ENCODE measurements at regions not wholly inside any gene's neighbourhood (a gene's known extent, or its start where the extent isn't known, plus 50 kb on each side); places are given as distances from the start of the nearest gene placed in this dataset.

DNA sequence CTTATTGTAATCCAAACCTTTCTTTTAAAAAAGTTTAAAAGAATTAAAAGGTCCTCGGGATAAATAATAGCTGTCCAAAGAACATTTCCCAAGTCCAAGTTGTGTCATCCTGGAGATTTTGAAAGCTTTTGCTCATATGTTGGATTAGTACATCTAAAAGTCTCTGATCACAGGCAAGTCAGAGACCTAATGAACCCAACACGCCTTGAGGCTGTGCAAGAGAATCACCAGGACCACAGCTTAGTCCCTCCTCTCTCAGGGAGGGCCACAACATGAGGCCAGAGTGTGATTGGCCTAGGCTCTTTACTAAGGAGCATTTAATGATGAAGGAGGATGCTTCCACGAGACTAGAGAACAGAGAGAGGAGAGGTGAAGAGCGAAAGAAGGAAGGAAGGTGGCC, 98.7 kb upstream of the OR5AK2 start:
- in situ Hi-C loops (cut with MboI; ENCODE audit: low pct_ligation_motif_present in 1 of 4, low pct_unique_long_range_greater_than_20kb in 1 of 4, low sequenced_read_pairs in 3 of 4): no loop called here
- intact Hi-C loops (cut with DNase I; ENCODE audit: low total_unique reads): no loop called here
- no peaks in the 10 kb centered on the region for H3K36me3 ChIP-seq
- peaks cover 0 to 10% (median 7%) of the 10 kb centered on the region in 4 donors for H3K4me1 ChIP-seq
- H3K27ac ChIP-seq: no peak overlapping the region
- 81 to 89% methylated on average over 4 of the region's 4 CpGs for WGBS, 2 donors (ENCODE audit: low coverage in 1 of 2)
- DNase-seq: no peak
- TF ChIP-seq POLR2AphosphoS5 (IDR thresholded peaks at IDR 0.05) (no peak), POLR2A (IDR thresholded peaks at IDR 0.05) (no peak), EP300 (IDR thresholded peaks at IDR 0.05; ENCODE audit: low read depth) (no peak)
- TF ChIP-seq, protein P1, sequence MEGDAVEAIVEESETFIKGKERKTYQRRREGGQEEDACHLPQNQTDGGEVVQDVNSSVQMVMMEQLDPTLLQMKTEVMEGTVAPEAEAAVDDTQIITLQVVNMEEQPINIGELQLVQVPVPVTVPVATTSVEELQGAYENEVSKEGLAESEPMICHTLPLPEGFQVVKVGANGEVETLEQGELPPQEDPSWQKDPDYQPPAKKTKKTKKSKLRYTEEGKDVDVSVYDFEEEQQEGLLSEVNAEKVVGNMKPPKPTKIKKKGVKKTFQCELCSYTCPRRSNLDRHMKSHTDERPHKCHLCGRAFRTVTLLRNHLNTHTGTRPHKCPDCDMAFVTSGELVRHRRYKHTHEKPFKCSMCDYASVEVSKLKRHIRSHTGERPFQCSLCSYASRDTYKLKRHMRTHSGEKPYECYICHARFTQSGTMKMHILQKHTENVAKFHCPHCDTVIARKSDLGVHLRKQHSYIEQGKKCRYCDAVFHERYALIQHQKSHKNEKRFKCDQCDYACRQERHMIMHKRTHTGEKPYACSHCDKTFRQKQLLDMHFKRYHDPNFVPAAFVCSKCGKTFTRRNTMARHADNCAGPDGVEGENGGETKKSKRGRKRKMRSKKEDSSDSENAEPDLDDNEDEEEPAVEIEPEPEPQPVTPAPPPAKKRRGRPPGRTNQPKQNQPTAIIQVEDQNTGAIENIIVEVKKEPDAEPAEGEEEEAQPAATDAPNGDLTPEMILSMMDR (IDR thresholded peaks at IDR 0.05): no peak
- H3K4me3 ChIP-seq: no peak overlapping the region
- H3K9me3 ChIP-seq: no peaks in the 10 kb centered on the region
- H3K27me3 ChIP-seq: no peaks in the 10 kb centered on the region

DNA sequence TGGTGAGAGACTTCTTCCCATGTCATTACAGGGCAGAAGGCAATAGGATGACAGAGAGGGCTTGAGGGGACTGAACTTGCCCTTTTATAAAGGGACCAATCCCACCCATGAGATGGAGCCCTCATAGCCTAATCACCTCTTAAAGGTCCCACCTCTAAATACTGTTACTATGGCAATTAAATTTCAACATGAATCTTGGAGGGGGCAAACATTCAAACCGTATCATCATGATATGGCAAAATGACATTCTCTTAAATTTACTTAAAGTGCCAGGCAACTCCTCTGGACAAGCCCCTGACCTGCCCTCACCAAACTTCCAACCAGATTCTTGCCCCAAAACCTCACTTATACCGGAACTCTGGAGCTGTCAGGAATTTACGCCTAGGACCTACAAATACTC, 100.8 kb upstream of the OR5AK2 start:
- Histone ChIP-seq H3K36me3 (no peaks in the 10 kb centered on the region), H3K27ac (no peak overlapping the region), H3K4me3 (no peak overlapping the region), H3K27me3 (no peaks in the 10 kb centered on the region), H3K4me1 (peaks cover 3 to 21% (median 11%) of the 10 kb centered on the region in 4 donors), H3K9me3 (no peaks in the 10 kb centered on the region)
- no peak for DNase-seq
- in situ Hi-C loops (cut with MboI; ENCODE audit: low pct_ligation_motif_present in 1 of 4, low pct_unique_long_range_greater_than_20kb in 1 of 4, low sequenced_read_pairs in 3 of 4) (no loop called here), intact Hi-C loops (cut with DNase I; ENCODE audit: low total_unique reads) (no loop called here)
- WGBS, 2 donors (ENCODE audit: low coverage in 1 of 2): 91 to 93% methylated on average over 2 to 3 of the region's 3 CpGs
- TF ChIP-seq POLR2A (IDR thresholded peaks at IDR 0.05): no peak
- TF ChIP-seq EP300 (IDR thresholded peaks at IDR 0.05; ENCODE audit: low read depth): no peak
- TF ChIP-seq, protein P1 (IDR thresholded peaks at IDR 0.05): no peak
- TF ChIP-seq POLR2AphosphoS5 (IDR thresholded peaks at IDR 0.05): no peak

DNA sequence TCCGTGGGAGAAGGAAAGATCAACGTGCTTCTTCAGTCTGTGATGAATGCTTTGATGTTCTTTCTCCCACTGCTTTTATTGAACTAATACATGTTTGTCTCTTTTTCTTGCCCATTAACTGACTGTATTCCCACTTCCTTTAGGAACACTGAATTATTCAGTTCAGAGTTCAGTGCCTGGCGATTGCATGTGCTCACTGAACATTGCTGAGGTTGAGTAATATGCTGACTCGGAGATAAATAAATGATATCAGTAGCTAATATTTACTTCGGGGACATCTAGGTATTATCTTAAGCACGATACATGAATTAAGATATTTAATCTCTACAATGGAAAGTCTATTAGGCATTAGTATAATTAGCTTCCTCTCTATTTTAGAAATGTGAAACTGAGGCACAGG, 102.3 kb upstream of the OR5AK2 start:
- no peak for DNase-seq
- intact Hi-C loops (cut with DNase I; ENCODE audit: low total_unique reads) (no loop called here), in situ Hi-C loops (cut with MboI; ENCODE audit: low pct_ligation_motif_present in 1 of 4, low pct_unique_long_range_greater_than_20kb in 1 of 4, low sequenced_read_pairs in 3 of 4) (no loop called here)
- H3K27ac ChIP-seq: peak overlapping the region in 3 of 4 donors; percentile 71 to 80 (median 76)
- H3K36me3 ChIP-seq: no peaks in the 10 kb centered on the region
- H3K27me3 ChIP-seq: no peaks in the 10 kb centered on the region
- peaks cover 3 to 21% (median 11%) of the 10 kb centered on the region in 4 donors for H3K4me1 ChIP-seq
- no peak for TF ChIP-seq POLR2AphosphoS5 (IDR thresholded peaks at IDR 0.05)
- TF ChIP-seq, protein P1 (IDR thresholded peaks at IDR 0.05): no peak
- TF ChIP-seq EP300 (IDR thresholded peaks at IDR 0.05; ENCODE audit: low read depth): no peak
- no peak for TF ChIP-seq POLR2A (IDR thresholded peaks at IDR 0.05)
- H3K4me3 ChIP-seq: no peak overlapping the region
- H3K9me3 ChIP-seq: no peaks in the 10 kb centered on the region
- 43 to 47% methylated on average over 6 of the region's 6 CpGs for WGBS, 2 donors (ENCODE audit: low coverage in 1 of 2)

DNA sequence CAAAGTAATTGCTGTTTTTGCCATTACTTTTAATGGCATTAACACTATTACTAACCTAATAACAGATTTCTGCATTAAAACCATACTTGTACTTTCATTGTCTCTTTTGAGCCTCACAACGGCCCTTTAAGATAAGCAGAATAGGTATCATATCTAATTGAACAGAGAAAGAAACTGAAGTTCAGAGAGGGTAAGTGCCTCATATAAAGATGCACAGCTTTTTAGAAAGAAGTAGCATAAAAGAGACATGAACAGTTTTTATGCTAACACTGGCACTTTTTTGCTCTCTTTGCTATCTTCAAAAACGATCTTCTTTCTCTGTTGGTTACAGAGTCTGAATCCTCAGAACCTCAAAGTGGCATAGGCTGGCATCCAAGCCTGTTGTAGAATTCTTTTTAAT, 102.9 kb upstream of the OR5AK2 start:
- Histone ChIP-seq H3K36me3 (no peaks in the 10 kb centered on the region), H3K27me3 (no peaks in the 10 kb centered on the region), H3K4me1 (peaks cover 3 to 21% (median 11%) of the 10 kb centered on the region in 4 donors), H3K27ac (peak overlapping the region; percentile 66 to 80 (median 74)), H3K9me3 (no peaks in the 10 kb centered on the region), H3K4me3 (no peak overlapping the region)
- 50 to 51% methylated on average over 2 of the region's 2 CpGs for WGBS, 2 donors (ENCODE audit: low coverage in 1 of 2)
- intact Hi-C loops (cut with DNase I; ENCODE audit: low total_unique reads) (no loop called here), in situ Hi-C loops (cut with MboI; ENCODE audit: low pct_ligation_motif_present in 1 of 4, low pct_unique_long_range_greater_than_20kb in 1 of 4, low sequenced_read_pairs in 3 of 4) (no loop called here)
- TF ChIP-seq, protein P1 (IDR thresholded peaks at IDR 0.05): no peak
- no peak for TF ChIP-seq EP300 (IDR thresholded peaks at IDR 0.05; ENCODE audit: low read depth)
- TF ChIP-seq POLR2AphosphoS5 (IDR thresholded peaks at IDR 0.05): no peak
- no peak for TF ChIP-seq POLR2A (IDR thresholded peaks at IDR 0.05)
- DNase-seq: no peak

Measured in transverse colon (tissue), 4 donors.